ENCODE measurements at regions not wholly inside any gene's neighbourhood (a gene's known extent, or its start where the extent isn't known, plus 50 kb on each side); places are given as distances from the start of the nearest gene placed in this dataset.

- POLR2A ChIA-PET (ENCODE audit: partially characterized antibody): no interaction called here
- Histone ChIP-seq H4K20me1 (replicated peaks in 1 of 2; ENCODE audit: control insufficient read depth in 1 of 2, insufficient read depth in 2 of 2, low read length in 2 of 2) (no peaks in the 10 kb centered on the region), H3K79me1 (ENCODE audit: low read depth, low read length) (no peaks in the 10 kb centered on the region), H3K14ac (ENCODE audit: insufficient read length) (no peak overlapping the region), H3K4ac (replicated peaks; ENCODE audit: insufficient read length, low read depth, low read length) (no peak overlapping the region), H2BK15ac (ENCODE audit: low read length) (no peak overlapping the region), H3K56ac (replicated peaks; ENCODE audit: insufficient read length, low read depth, low read length) (no peak overlapping the region), H2BK12ac (ENCODE audit: low read depth, low read length) (no peak overlapping the region), H3K18ac (ENCODE audit: extremely low read depth, low read length) (no peak overlapping the region), H3K23me2 (ENCODE audit: low read depth, low read length) (no peaks in the 10 kb centered on the region), H4K5ac (ENCODE audit: insufficient read length, low read depth, low read length) (no peak overlapping the region), H3K9me3 (ENCODE audit: insufficient read depth in 2 of 2, low read depth in 1 of 2, low read length in 1 of 2) (no peaks in the 10 kb centered on the region), H3K4me3 (ENCODE audit: extremely low read depth in 1 of 4, insufficient read depth in 2 of 4, low read depth in 3 of 4, low read length in 4 of 4) (no peak overlapping the region), H4K8ac (ENCODE audit: extremely low read depth, insufficient read depth, low read length) (no peak overlapping the region), H2AK5ac (ENCODE audit: low read depth, low read length) (no peak overlapping the region), H3K4me1 (replicated peaks in 1 of 4; ENCODE audit: control insufficient read depth in 3 of 4, insufficient read depth in 4 of 4, low read length in 3 of 4) (no peaks in the 10 kb centered on the region), H3K79me2 (ENCODE audit: control insufficient read depth in 1 of 2, insufficient read depth in 2 of 2, low read length in 2 of 2) (no peaks in the 10 kb centered on the region), H3K4me2 (ENCODE audit: insufficient read depth in 1 of 2, low read depth in 2 of 2, low read length in 2 of 2) (no peak overlapping the region), H2AFZ (ENCODE audit: low read length) (no peak overlapping the region), H3K27me3 (replicated peaks in 1 of 4; ENCODE audit: control insufficient read depth in 3 of 4, extremely low read depth in 1 of 4, insufficient read depth in 3 of 4, low read length in 3 of 4) (no peaks in the 10 kb centered on the region), H3K27ac (ENCODE audit: low read depth, low read length) (no peak overlapping the region), H3K9ac (replicated peaks in 1 of 4; ENCODE audit: extremely low read depth in 1 of 4, low read depth in 3 of 4, low read length in 3 of 4) (no peak overlapping the region), H4K91ac (replicated peaks; ENCODE audit: insufficient read length, low read length) (no peak overlapping the region), H3K36me3 (ENCODE audit: control insufficient read depth in 2 of 4, insufficient read depth in 4 of 4, low read length in 3 of 4) (no peaks in the 10 kb centered on the region), H2BK120ac (replicated peaks; ENCODE audit: low read depth, low read length) (no peak overlapping the region), H2BK20ac (ENCODE audit: low read length) (no peak overlapping the region), H2BK5ac (ENCODE audit: low read depth, low read length) (no peak overlapping the region), H3K23ac (ENCODE audit: insufficient read length) (no peak overlapping the region)
- FAIRE-seq (no peak), DNase-seq (ENCODE audit: low read depth in 1 of 2, low spot score in 2 of 2) (no peak)
- TF ChIP-seq FOSL1 (IDR thresholded peaks at IDR 0.05; ENCODE audit: insufficient read depth, low read depth, low read length) (no peak), SIRT6 (IDR thresholded peaks at IDR 0.05; ENCODE audit: low read length) (no peak), SAP30 (IDR thresholded peaks at IDR 0.05; ENCODE audit: insufficient read depth, insufficient replicate concordance, low read length) (no peak), BRCA1 (IDR thresholded peaks at IDR 0.05; ENCODE audit: low read depth, low read length) (no peak), CREB1 (IDR thresholded peaks at IDR 0.05) (no peak), RAD21 (IDR thresholded peaks at IDR 0.05 in 1 of 2, conservative IDR thresholded peaks at IDR 0.05 in 1 of 2; ENCODE audit: low read depth in 2 of 2, low read length in 2 of 2) (no peak)
- WGBS, 2 experiments (ENCODE audit: extremely low coverage in 1 of 2, insufficient coverage in 1 of 2, insufficient read length in 1 of 2, insufficient replicate concordance in 2 of 2, low coverage in 1 of 2, low lambda C conversion rate in 2 of 2, missing lambda C conversion rate in 1 of 2): 90% methylated on average over 14 of the region's 14 CpGs; no CpG with 5 or more reads in 1 of the 2 experiments
- CTCF ChIA-PET (ENCODE audit: partially characterized antibody): interaction anchor here (0.8 kb wide), 1 partner anchor 206 kb away, joined by 3 read pairs; no protein-coding TSS in a partner anchor
Observed at GRCh38 chr11:134785660-134786284, 373.7 kb upstream of the B3GAT1 start.
